ENCODE measurements at regions not wholly inside any gene's neighbourhood (a gene's known extent, or its start where the extent isn't known, plus 50 kb on each side); places are given as distances from the start of the nearest gene placed in this dataset.

- Histone ChIP-seq H3K27me3 (no peaks in the 10 kb centered on the region), H3K36me3 (no peaks in the 10 kb centered on the region), H3K9ac (ENCODE audit: low read depth in 2 of 2, low read length in 2 of 2) (no peak overlapping the region), H3K9me3 (no peaks in the 10 kb centered on the region), H3K4me3 (no peak overlapping the region), H3K27ac (no peak overlapping the region), H3K4me1 (no peaks in the 10 kb centered on the region)
- TF ChIP-seq CTCF (IDR thresholded peaks at IDR 0.05) = no peak
- intact Hi-C loops (cut with DNase I) = no loop called here
- DNase-seq = no peak
These were observed 260.5 kb downstream of the GADD45G start for GRCh38 chr9:89865357-89865756.

DNA sequence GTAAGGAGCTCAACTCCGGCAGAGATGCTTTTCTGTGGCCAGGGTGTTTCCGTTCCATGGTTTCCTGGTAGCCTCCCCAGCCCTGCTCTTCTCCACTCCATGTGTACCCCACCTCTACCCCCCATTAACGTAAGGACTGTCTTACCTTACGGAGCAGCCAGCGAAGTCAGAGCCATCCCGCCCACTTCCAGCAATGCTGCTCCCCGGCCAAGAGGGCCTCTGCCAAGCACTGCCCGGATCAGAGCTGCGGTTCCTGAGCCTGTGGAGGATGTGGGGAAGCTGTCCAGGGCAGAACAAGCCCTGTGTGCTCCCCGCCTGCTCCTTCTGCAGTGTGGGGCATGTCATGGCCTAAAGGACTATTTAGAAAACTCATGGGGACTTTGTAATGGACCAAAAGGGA is 261.2 kb downstream of the GADD45G start:
- no peak for TF ChIP-seq CTCF (IDR thresholded peaks at IDR 0.05)
- no peak for DNase-seq
- intact Hi-C loops (cut with DNase I) = no loop called here
- H3K4me3 ChIP-seq = no peak overlapping the region
- no peaks in the 10 kb centered on the region for H3K9me3 ChIP-seq
- H3K27me3 ChIP-seq = no peaks in the 10 kb centered on the region
- H3K27ac ChIP-seq = no peak overlapping the region
- no peak overlapping the region for H3K9ac ChIP-seq (ENCODE audit: low read depth in 2 of 2, low read length in 2 of 2)
- no peaks in the 10 kb centered on the region for H3K4me1 ChIP-seq
- H3K36me3 ChIP-seq = no peaks in the 10 kb centered on the region

- H3K27me3 ChIP-seq = no peaks in the 10 kb centered on the region
- intact Hi-C loops (cut with DNase I) = no loop called here
- no peak overlapping the region for H3K9ac ChIP-seq (ENCODE audit: low read depth in 2 of 2, low read length in 2 of 2)
- no peaks in the 10 kb centered on the region for H3K9me3 ChIP-seq
- TF ChIP-seq CTCF (IDR thresholded peaks at IDR 0.05) = no peak
- H3K4me3 ChIP-seq = no peak overlapping the region
- H3K4me1 ChIP-seq = no peaks in the 10 kb centered on the region
- DNase-seq = no peak
- H3K36me3 ChIP-seq = no peaks in the 10 kb centered on the region
- H3K27ac ChIP-seq = no peak overlapping the region
These were observed 261.9 kb downstream of the GADD45G start for GRCh38 chr9:89866701-89867100.

DNA sequence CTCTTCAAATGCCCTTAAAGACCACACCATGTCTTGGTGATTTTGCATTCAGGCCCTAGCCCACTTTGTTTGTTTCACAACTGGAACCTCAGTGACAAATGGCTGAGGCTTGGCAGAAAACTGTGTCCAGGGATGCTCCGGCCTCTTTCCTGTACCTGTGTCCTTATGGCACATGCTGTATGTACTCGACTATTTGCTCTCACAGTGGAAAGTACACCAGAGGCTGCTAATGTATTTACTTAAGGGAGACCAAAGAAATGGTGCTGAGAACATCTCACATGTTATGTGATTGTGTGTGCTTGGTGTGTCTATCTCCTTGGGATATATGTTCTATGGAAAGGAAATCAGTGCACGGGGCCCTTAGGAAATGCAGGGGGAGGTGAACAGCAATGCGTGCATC is 263.3 kb downstream of the GADD45G start:
- intact Hi-C loops (cut with DNase I) = no loop called here
- H3K9me3 ChIP-seq = no peaks in the 10 kb centered on the region
- DNase-seq = no peak
- no peaks in the 10 kb centered on the region for H3K27me3 ChIP-seq
- H3K27ac ChIP-seq = no peak overlapping the region
- no peaks in the 10 kb centered on the region for H3K4me1 ChIP-seq
- H3K9ac ChIP-seq (ENCODE audit: low read depth in 2 of 2, low read length in 2 of 2) = no peak overlapping the region
- TF ChIP-seq CTCF (IDR thresholded peaks at IDR 0.05) = no peak
- no peak overlapping the region for H3K4me3 ChIP-seq
- no peaks in the 10 kb centered on the region for H3K36me3 ChIP-seq

- Histone ChIP-seq H3K27me3 (no peaks in the 10 kb centered on the region), H3K27ac (no peak overlapping the region), H3K4me1 (no peaks in the 10 kb centered on the region), H3K9ac (ENCODE audit: low read depth in 2 of 2, low read length in 2 of 2) (no peak overlapping the region), H3K4me3 (no peak overlapping the region), H3K36me3 (no peaks in the 10 kb centered on the region), H3K9me3 (no peaks in the 10 kb centered on the region)
- intact Hi-C loops (cut with DNase I) = no loop called here
- no peak for TF ChIP-seq CTCF (IDR thresholded peaks at IDR 0.05)
- DNase-seq = no peak
These were observed 265.2 kb downstream of the GADD45G start for GRCh38 chr9:89869793-89870580.

Data from colonic mucosa (tissue), 4 donors.